D721Med (cell line): ENCODE measurements at regions not wholly inside any gene's neighbourhood (a gene's known extent, or its start where the extent isn't known, plus 50 kb on each side); places are given as distances from the start of the nearest gene placed in this dataset.
A peak's percentile ranks its signal among the peaks of the same experiment; 100 is the strongest.

Source experiments
- DNase-seq: peaks from one replicate; pipeline ENCODE4 v3.0.0; 2011; ENCODE audit warnings: low spot score; ENCODE audit not compliant: insufficient read length
- FAIRE-seq: peaks from 2 replicates; lab custom pipeline; 2011; peaks lifted over from hg19 to GRCh38; lab: Jason Lieb, UNC
- TF ChIP-seq, protein P1 (sequence below): IDR thresholded peaks from 2 replicates; pipeline ENCODE4 v1.5.1; 2012; ENCODE audit warnings: mild to moderate bottlenecking, control low read depth; ENCODE audit not compliant: insufficient read depth; ENCODE audit errors: missing control alignments

DNA sequence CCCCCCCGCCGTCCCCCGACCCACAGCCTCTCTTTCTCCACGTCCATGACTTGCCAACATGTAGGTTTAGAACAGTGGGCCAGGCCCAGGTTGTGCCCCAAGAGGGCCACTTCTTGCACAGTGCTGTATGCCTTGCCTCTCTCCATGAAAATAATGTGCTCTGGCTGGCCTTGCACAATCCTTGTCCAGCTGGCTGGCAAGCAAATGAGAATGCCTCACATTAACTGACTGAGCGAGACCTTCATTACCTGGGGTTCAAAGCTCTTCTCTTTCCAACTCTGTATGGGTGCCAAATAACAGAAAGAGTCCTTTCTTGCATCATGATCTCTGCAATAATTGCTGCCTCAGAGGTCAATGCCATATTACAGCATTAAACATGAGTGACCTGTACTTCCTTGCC is 416.6 kb downstream of the FGF13 start:
- TF ChIP-seq, protein P1, sequence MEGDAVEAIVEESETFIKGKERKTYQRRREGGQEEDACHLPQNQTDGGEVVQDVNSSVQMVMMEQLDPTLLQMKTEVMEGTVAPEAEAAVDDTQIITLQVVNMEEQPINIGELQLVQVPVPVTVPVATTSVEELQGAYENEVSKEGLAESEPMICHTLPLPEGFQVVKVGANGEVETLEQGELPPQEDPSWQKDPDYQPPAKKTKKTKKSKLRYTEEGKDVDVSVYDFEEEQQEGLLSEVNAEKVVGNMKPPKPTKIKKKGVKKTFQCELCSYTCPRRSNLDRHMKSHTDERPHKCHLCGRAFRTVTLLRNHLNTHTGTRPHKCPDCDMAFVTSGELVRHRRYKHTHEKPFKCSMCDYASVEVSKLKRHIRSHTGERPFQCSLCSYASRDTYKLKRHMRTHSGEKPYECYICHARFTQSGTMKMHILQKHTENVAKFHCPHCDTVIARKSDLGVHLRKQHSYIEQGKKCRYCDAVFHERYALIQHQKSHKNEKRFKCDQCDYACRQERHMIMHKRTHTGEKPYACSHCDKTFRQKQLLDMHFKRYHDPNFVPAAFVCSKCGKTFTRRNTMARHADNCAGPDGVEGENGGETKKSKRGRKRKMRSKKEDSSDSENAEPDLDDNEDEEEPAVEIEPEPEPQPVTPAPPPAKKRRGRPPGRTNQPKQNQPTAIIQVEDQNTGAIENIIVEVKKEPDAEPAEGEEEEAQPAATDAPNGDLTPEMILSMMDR = no peak
- FAIRE-seq = no peak
- no peak for DNase-seq

DNA sequence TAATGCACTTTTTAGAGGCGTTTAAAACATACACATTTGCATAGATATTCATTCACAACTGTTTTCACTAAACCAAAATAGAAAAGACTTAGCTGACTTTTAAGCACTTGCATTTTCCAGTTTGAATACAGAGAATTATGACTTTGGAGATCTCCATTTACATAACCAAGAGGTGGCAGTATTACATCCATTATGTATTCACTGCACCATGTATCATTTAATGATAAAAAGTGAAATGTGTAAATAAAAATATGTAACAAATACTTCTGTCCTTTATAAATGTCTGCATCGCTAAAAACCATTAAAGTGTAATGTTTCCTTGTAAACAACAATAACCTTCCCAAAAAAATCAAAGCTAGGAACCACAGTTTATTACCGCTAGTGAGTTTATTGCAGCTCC is 413.2 kb downstream of the FGF13 start:
- DNase-seq = no peak
- no peak for FAIRE-seq
- TF ChIP-seq, protein P1 = peak; percentile 28

DNA sequence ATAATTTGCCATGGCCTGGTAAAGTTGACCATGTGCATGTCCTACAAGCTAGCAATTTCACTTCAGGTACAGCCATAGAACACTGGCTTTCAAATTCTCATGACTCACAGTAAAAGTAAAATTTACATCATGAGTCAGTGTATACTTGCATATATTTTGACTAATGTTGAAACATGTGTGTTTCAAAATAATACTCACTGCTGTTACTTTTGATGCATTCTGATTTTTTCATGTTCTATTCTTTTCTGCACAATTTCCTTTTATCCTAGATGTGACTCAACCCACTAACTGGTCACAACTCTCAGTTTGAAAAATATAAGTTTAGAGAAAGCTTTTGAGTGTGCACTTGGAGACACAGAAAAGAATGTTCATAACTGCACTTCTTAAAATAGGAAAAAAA is 365.7 kb downstream of the FGF13 start:
- DNase-seq (no peak), FAIRE-seq (no peak)
- TF ChIP-seq, protein P1 = no peak

DNA sequence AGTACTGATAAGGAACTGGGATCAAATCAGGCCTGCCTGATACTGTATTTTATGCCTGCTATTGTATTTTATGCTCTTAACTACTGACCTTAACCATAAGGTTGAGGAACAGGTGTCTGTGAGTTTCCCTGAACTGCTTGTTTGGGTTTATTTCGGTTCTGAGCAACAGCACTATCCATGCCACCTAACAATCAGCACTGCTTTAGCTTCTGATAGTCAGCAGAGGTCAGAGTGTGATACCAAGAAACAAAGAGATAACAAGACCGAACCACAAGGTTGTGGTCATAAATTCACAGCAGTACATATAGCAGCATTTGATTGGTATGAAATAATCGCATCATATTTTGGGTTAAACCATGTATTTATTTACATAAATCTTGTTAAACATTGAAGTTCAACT is 362.2 kb downstream of the FGF13 start:
- TF ChIP-seq, protein P1 = no peak
- DNase-seq = no peak
- FAIRE-seq = no peak

DNA sequence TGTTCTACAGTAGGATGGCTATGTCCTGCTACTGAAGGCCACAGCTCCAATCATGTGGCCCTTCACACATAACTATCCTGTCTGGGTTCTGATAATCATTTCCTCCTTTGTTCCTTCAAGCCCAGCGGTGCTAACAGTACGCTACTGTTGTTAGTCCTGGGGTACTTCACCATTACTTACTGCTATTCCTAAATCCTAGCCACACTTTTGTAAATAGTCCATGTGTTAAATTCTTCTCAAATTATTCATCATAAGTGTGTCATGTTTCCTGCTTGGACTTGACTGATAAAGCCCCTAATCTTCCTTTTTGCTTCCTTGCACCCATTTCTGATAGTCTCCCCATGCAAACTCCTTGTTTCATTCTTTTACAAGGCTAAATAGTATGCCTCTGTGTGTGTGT is 332.6 kb downstream of the FGF13 start:
- FAIRE-seq (no peak), DNase-seq (no peak)

DNA sequence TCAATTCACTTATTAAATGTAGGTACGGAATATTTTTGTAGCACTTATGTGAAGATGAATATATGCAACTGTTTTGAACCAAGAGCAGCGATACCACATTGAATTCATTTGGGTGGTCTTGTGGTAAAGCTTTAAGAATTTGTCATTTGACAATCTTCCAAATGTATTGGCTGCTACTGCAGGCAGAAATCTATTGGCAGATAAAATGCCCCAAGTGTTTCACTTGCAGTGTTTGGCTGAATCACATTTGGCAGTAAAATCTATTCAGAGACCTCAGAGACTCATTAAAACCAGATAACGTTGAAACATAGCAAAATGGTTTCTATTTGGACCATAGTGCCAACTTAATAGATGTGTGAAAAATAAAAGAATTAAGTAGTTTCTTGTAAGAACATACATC is 303.4 kb downstream of the FGF13 start:
- FAIRE-seq = no peak
- TF ChIP-seq, protein P1 = no peak
- no peak for DNase-seq

More for the DNA sequence above, 332.6 kb downstream of the FGF13 start:
- TF ChIP-seq, protein P1 = no peak

DNA sequence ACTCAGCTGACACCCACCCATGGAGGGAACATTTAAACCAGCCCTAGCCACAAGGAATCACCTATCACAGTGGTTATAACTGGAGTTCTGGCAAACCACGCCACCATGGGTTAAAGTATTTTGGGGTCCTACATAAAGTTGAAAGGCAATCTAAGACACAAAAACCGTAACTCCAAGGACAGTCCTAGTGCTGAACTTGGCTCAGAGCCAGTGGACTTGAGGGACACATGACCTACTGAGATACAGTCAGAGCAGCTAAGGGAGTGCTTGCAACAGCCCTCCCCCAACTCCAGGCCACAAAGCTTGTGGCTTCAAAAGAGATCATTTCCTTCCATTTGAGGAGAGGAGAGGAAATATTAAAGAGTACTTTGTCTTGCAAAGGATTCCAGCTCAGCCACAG is 300.5 kb downstream of the FGF13 start:
- no peak for DNase-seq
- FAIRE-seq = no peak
- TF ChIP-seq, protein P1 = no peak
